ENCODE measurements at regions not wholly inside any gene's neighbourhood (a gene's known extent, or its start where the extent isn't known, plus 50 kb on each side); places are given as distances from the start of the nearest gene placed in this dataset.
A peak's percentile ranks its signal among the peaks of the same experiment; 100 is the strongest.

GRCh38 chr4:128378668-128379067 is 91.1 kb upstream of the PGRMC2 start:
- peaks cover 10% of the 10 kb centered on the region for H3K4me1 Mint-ChIP-seq (ENCODE audit: low read depth)
- DNase-seq (ENCODE audit: low spot score), result no peak
- H3K27ac Mint-ChIP-seq (ENCODE audit: unreplicated experiment), result no peak overlapping the region
- TF ChIP-seq CTCF (IDR thresholded peaks at IDR 0.05), result no peak
- no peaks in the 10 kb centered on the region for H3K27me3 Mint-ChIP-seq (ENCODE audit: low read depth)
- H3K4me3 Mint-ChIP-seq (ENCODE audit: unreplicated experiment), result no peak overlapping the region
- peaks cover 11% of the 10 kb centered on the region for H3K9me3 Mint-ChIP-seq (ENCODE audit: low read depth)
- peaks cover 6% of the 10 kb centered on the region for H3K36me3 Mint-ChIP-seq (ENCODE audit: low read depth)

- no peak overlapping the region for H3K27ac Mint-ChIP-seq (ENCODE audit: unreplicated experiment)
Observed at GRCh38 chr4:128376958-128377357, 89.3 kb upstream of the PGRMC2 start.

GRCh38 chr4:128376303-128376702 is 88.7 kb upstream of the PGRMC2 start:
- Mint-ChIP-seq H3K27me3 (ENCODE audit: low read depth) (no peaks in the 10 kb centered on the region), H3K9me3 (ENCODE audit: low read depth) (peaks cover 11% of the 10 kb centered on the region), H3K4me3 (ENCODE audit: unreplicated experiment) (no peak overlapping the region), H3K27ac (ENCODE audit: unreplicated experiment) (peak overlapping the region; percentile 49), H3K36me3 (ENCODE audit: low read depth) (peaks cover 6% of the 10 kb centered on the region), H3K4me1 (ENCODE audit: low read depth) (peaks cover 26% of the 10 kb centered on the region)
- TF ChIP-seq CTCF (IDR thresholded peaks at IDR 0.05), result no peak
- no peak for DNase-seq (ENCODE audit: low spot score)

More at GRCh38 chr4:128376958-128377357, 89.3 kb upstream of the PGRMC2 start:
- H3K4me1 Mint-ChIP-seq (ENCODE audit: low read depth), result peaks cover 19% of the 10 kb centered on the region
- peaks cover 11% of the 10 kb centered on the region for H3K9me3 Mint-ChIP-seq (ENCODE audit: low read depth)
- peaks cover 6% of the 10 kb centered on the region for H3K36me3 Mint-ChIP-seq (ENCODE audit: low read depth)
- no peaks in the 10 kb centered on the region for H3K27me3 Mint-ChIP-seq (ENCODE audit: low read depth)
- no peak overlapping the region for H3K4me3 Mint-ChIP-seq (ENCODE audit: unreplicated experiment)
- no peak for TF ChIP-seq CTCF (IDR thresholded peaks at IDR 0.05)
- DNase-seq (ENCODE audit: low spot score), result no peak

GRCh38 chr4:128373628-128374027 is 86.0 kb upstream of the PGRMC2 start:
- peaks cover 31% of the 10 kb centered on the region for H3K4me1 Mint-ChIP-seq (ENCODE audit: low read depth)

GRCh38 chr4:128371876-128372275 is 84.3 kb upstream of the PGRMC2 start:
- Mint-ChIP-seq H3K4me3 (ENCODE audit: unreplicated experiment) (no peak overlapping the region), H3K27ac (ENCODE audit: unreplicated experiment) (peak overlapping the region; percentile 87), H3K9me3 (ENCODE audit: low read depth) (peaks cover 8% of the 10 kb centered on the region), H3K36me3 (ENCODE audit: low read depth) (peaks cover 3% of the 10 kb centered on the region), H3K4me1 (ENCODE audit: low read depth) (peaks cover 31% of the 10 kb centered on the region), H3K27me3 (ENCODE audit: low read depth) (no peaks in the 10 kb centered on the region)
- no peak for DNase-seq (ENCODE audit: low spot score)
- TF ChIP-seq CTCF (IDR thresholded peaks at IDR 0.05), result no peak

More at GRCh38 chr4:128373628-128374027, 86.0 kb upstream of the PGRMC2 start:
- DNase-seq (ENCODE audit: low spot score), result no peak
- Mint-ChIP-seq H3K36me3 (ENCODE audit: low read depth) (peaks cover 6% of the 10 kb centered on the region), H3K27me3 (ENCODE audit: low read depth) (no peaks in the 10 kb centered on the region), H3K9me3 (ENCODE audit: low read depth) (peaks cover 11% of the 10 kb centered on the region), H3K4me3 (ENCODE audit: unreplicated experiment) (no peak overlapping the region), H3K27ac (ENCODE audit: unreplicated experiment) (no peak overlapping the region)
- TF ChIP-seq CTCF (IDR thresholded peaks at IDR 0.05), result no peak
